ENCODE measurements at regions not wholly inside any gene's neighbourhood (a gene's known extent, or its start where the extent isn't known, plus 50 kb on each side); places are given as distances from the start of the nearest gene placed in this dataset.

GRCh38 chr6:165940366-165940765, 227.3 kb downstream of the TBXT start:
- TF ChIP-seq CTCF (conservative IDR thresholded peaks at IDR 0.05; ENCODE audit: low read length) (no peak), EZH2phosphoT487 (IDR thresholded peaks at IDR 0.05; ENCODE audit: borderline replicate concordance) (no peak)
